HCT116 (cell line): ENCODE measurements at regions not wholly inside any gene's neighbourhood (a gene's known extent, or its start where the extent isn't known, plus 50 kb on each side); places are given as distances from the start of the nearest gene placed in this dataset.

Source experiments
- ATAC-seq: fragments of 200-7000 bp; cut with Tn5 transposase; 2 replicates; pipeline ENCODE4 v1.9.1; 2020; ENCODE audit warnings: mild to moderate bottlenecking, moderate library complexity
- BruUV-seq: library from RNA; stranded (reverse); fragments of 400-500 nt; replicated peaks from 2 replicates; lab custom pipeline; 2021; lab: Mats Ljungman, UMichigan
- CTCF ChIA-PET: fragments of 300-600 bp; sonication (Branson Sonifier 250); formaldehyde crosslinking; loops from one replicate; lab custom pipeline; 2021; ENCODE audit warnings: antibody characterized with exemption; lab: Charles Lee
- POLR2A ChIA-PET: fragments of 300-600, 350-600 bp; sonication (Branson Sonifier 250); formaldehyde crosslinking; loops from one replicate; lab custom pipeline; 2021; ENCODE audit warnings: antibody characterized with exemption; lab: Charles Lee
- RAD21 ChIA-PET, 2 experiments: fragments of 300-600 bp; sonication (Branson Sonifier 250); formaldehyde crosslinking; loops; one replicate each; lab custom pipeline; 2023; ENCODE audit warnings: low total read pairs in 2 of 2; ENCODE audit not compliant: uncharacterized antibody in 2 of 2, unreplicated experiment in 2 of 2, low non-redundant PET in 1 of 2; lab: Charles Lee
- DNase-seq: peaks from one replicate; pipeline ENCODE4 v3.0.0-alpha.2; 2010; ENCODE audit warnings: low read depth, low spot score
- H2AFZ ChIP-seq: fragments of 200-600 bp; shearing (Covaris generic), sonication (generic); 2 replicates; pipeline ENCODE4 v1.6.1; 2017; ENCODE audit warnings: low read depth, mixed run types, mixed read lengths, antibody characterized with exemption, low read length; ENCODE audit not compliant: poor library complexity, severe bottlenecking
- H3K27ac ChIP-seq: 2 replicates; pipeline ENCODE4 v1.5.1; 2012; ENCODE audit warnings: low read depth, low read length
- H3K27me3 ChIP-seq: fragments of 200-600 bp; sonication (generic); 2 replicates; pipeline ENCODE4 v1.6.1; 2016; ENCODE audit warnings: mixed run types, low read length, mixed read lengths; ENCODE audit not compliant: insufficient read depth
- H3K36me3 ChIP-seq, 2 experiments: fragments of 200-500 bp in 1 of 2; fragments of 200-600 bp in 1 of 2; sonication (Bioruptor generic) in 1 of 2; sonication (generic) in 1 of 2; 2 replicates each; pipeline versions ENCODE4 v1.5.1 to v1.6.1; 2014 to 2016; ENCODE audit warnings: low read length in 2 of 2, inconsistent platforms in 1 of 2, mixed read lengths in 1 of 2, mixed run types in 1 of 2; ENCODE audit not compliant: insufficient read depth in 2 of 2, control insufficient read depth in 1 of 2
- H3K4me1 ChIP-seq, 2 experiments: fragments of 200-600 bp in 1 of 2; sonication (generic) in 1 of 2; 2 replicates each; pipeline versions ENCODE4 v1.5.1 to v1.6.1; 2012 to 2017; ENCODE audit warnings: low read length in 2 of 2, inconsistent platforms in 1 of 2, mild to moderate bottlenecking in 1 of 2, mixed read lengths in 1 of 2, mixed run types in 1 of 2, moderate library complexity in 1 of 2; ENCODE audit not compliant: insufficient read depth in 2 of 2, control insufficient read depth in 1 of 2
- H3K4me2 ChIP-seq: fragments of 200-600 bp; sonication (generic); 2 replicates; pipeline ENCODE4 v1.6.1; 2017; ENCODE audit warnings: mixed run types, low read length, mixed read lengths
- H3K4me3 ChIP-seq, 2 experiments: fragments of 200-600 bp in 1 of 2; sonication (generic) in 1 of 2; replicated peaks in 1 of 2; 2 replicates each; pipeline ENCODE4 v1.5.1; 2011 to 2016; ENCODE audit warnings: low read length in 2 of 2, control low read depth in 1 of 2, low read depth in 1 of 2, mild to moderate bottlenecking in 1 of 2, mixed read lengths in 1 of 2, mixed run types in 1 of 2
- H3K79me2 ChIP-seq: fragments of 200-600 bp; sonication (generic); 2 replicates; pipeline ENCODE4 v1.6.1; 2017; ENCODE audit warnings: mild to moderate bottlenecking, mixed run types, low read length, moderate library complexity, mixed read lengths; ENCODE audit not compliant: insufficient read depth
- H3K9ac ChIP-seq: fragments of 200-600 bp; sonication (generic); 2 replicates; pipeline ENCODE4 v1.6.1; 2016; ENCODE audit warnings: low read length, mixed read lengths
- H3K9me2 ChIP-seq: fragments of 200-600 bp; sonication (generic), shearing (Covaris generic); 2 replicates; pipeline ENCODE4 v1.6.1; 2017; ENCODE audit warnings: mixed run types, mild to moderate bottlenecking, moderate library complexity; ENCODE audit not compliant: insufficient read depth
- H3K9me3 ChIP-seq, 2 experiments: fragments of 200-500 bp in 1 of 2; fragments of 200-600 bp in 1 of 2; sonication (Bioruptor generic) in 1 of 2; sonication (generic) in 1 of 2; 2 replicates each; pipeline ENCODE4 v1.6.1; 2014 to 2017; ENCODE audit warnings: low read length in 2 of 2, mixed read lengths in 2 of 2, inconsistent platforms in 1 of 2, low read depth in 1 of 2, mild to moderate bottlenecking in 1 of 2, mixed run types in 1 of 2, moderate library complexity in 1 of 2; ENCODE audit not compliant: control insufficient read depth in 1 of 2, insufficient read depth in 1 of 2
- H4K20me1 ChIP-seq: fragments of 200-600 bp; sonication (generic), shearing (Covaris generic); 2 replicates; pipeline ENCODE4 v1.6.1; 2017; ENCODE audit warnings: mixed run types, mild to moderate bottlenecking, moderate library complexity; ENCODE audit not compliant: insufficient read depth
- ATF3 ChIP-seq: IDR thresholded peaks from 2 replicates; pipeline ENCODE4 v1.6.1; 2012
- CBX3 ChIP-seq: IDR thresholded peaks from 2 replicates; pipeline ENCODE4 v1.6.1; 2012; ENCODE audit warnings: low read depth
- EGR1 ChIP-seq: IDR thresholded peaks from 2 replicates; pipeline ENCODE4 v1.6.1; 2012; ENCODE audit warnings: low read depth
- ELF1 ChIP-seq: IDR thresholded peaks from 2 replicates; pipeline ENCODE4 v1.6.1; 2012; ENCODE audit warnings: low read depth, borderline replicate concordance
- EZH2 ChIP-seq: fragments of 200-600 bp; sonication (generic); IDR thresholded peaks from 2 replicates; pipeline ENCODE4 v1.6.1; 2017; ENCODE audit warnings: antibody characterized with exemption, mixed run types
- FOSL1 ChIP-seq: IDR thresholded peaks from 2 replicates; pipeline ENCODE4 v1.6.1; 2012; ENCODE audit warnings: low read depth
- JUND ChIP-seq: IDR thresholded peaks from 2 replicates; pipeline ENCODE4 v1.6.1; 2012
- POLR2A ChIP-seq: IDR thresholded peaks from 2 replicates; pipeline ENCODE4 v1.7.0; 2011; ENCODE audit warnings: borderline replicate concordance; ENCODE audit not compliant: insufficient read depth, insufficient read length; ENCODE audit errors: extremely low read depth
- POLR2AphosphoS5 ChIP-seq: IDR thresholded peaks from 2 replicates; pipeline ENCODE4 v1.6.1; 2011; ENCODE audit warnings: mild to moderate bottlenecking, low read depth, low read length, moderate library complexity
- RAD21 ChIP-seq: IDR thresholded peaks from 2 replicates; pipeline ENCODE4 v1.6.1; 2012; ENCODE audit warnings: low read depth, mild to moderate bottlenecking
- REST ChIP-seq: IDR thresholded peaks from 2 replicates; pipeline ENCODE4 v1.6.1; 2012; ENCODE audit warnings: low read depth
- SIN3A ChIP-seq: IDR thresholded peaks from 2 replicates; pipeline ENCODE4 v1.6.1; 2012; ENCODE audit warnings: low read depth
- SP1 ChIP-seq: IDR thresholded peaks from 2 replicates; pipeline ENCODE4 v1.6.1; 2012; ENCODE audit warnings: low read depth
- SRF ChIP-seq: IDR thresholded peaks from 2 replicates; pipeline ENCODE4 v1.6.1; 2012; ENCODE audit warnings: low read depth
- TCF7L2 ChIP-seq: IDR thresholded peaks from 2 replicates; pipeline ENCODE4 v1.7.0; 2011; ENCODE audit warnings: borderline replicate concordance, inconsistent platforms; ENCODE audit not compliant: insufficient read depth, insufficient read length; ENCODE audit errors: extremely low read depth
- YY1 ChIP-seq: IDR thresholded peaks from 2 replicates; pipeline ENCODE4 v1.6.1; 2011; ENCODE audit warnings: low read length, low read depth, moderate library complexity, mild to moderate bottlenecking; ENCODE audit not compliant: insufficient replicate concordance; ENCODE audit errors: extremely low read depth
- ZBTB33 ChIP-seq: IDR thresholded peaks from 2 replicates; pipeline ENCODE4 v1.6.1; 2011; ENCODE audit warnings: mild to moderate bottlenecking, low read length, moderate library complexity; ENCODE audit not compliant: insufficient replicate concordance; ENCODE audit errors: extremely low read depth
- ZFX ChIP-seq: fragments of 450-650 bp; IDR thresholded peaks from 2 replicates; pipeline ENCODE4 v1.6.1; 2017
- ZNF274 ChIP-seq: fragments of 200-500 bp; sonication (Bioruptor generic); IDR thresholded peaks from 2 replicates; pipeline ENCODE4 v1.6.1; 2014; ENCODE audit warnings: mild to moderate bottlenecking, low read depth, low read length, inconsistent platforms
- intact Hi-C: fragments of 100-400 bp; cut with micrococcal nuclease; formaldehyde crosslinking; loops from 2 replicates; pipeline ENCODE4 v1.10.0; 2022
- TF ChIP-seq, protein P1 (sequence below), 3 experiments: fragments of 200-600 bp in 1 of 3; sonication (generic) in 1 of 3; IDR thresholded peaks in 2 of 3; conservative IDR thresholded peaks in 1 of 3; 2 replicates each; pipeline ENCODE4 v1.5.1; 2012 to 2017; ENCODE audit warnings: low read depth in 2 of 3, low read length in 2 of 3, antibody characterized with exemption in 1 of 3, borderline replicate concordance in 1 of 3, control low read depth in 1 of 3, mild to moderate bottlenecking in 1 of 3, mixed read lengths in 1 of 3, mixed run types in 1 of 3, moderate library complexity in 1 of 3; ENCODE audit not compliant: insufficient read depth in 1 of 3

GRCh38 chr15:96595951-96596350, 265.5 kb downstream of the NR2F2 start:
- H3K4me3 ChIP-seq = no peak overlapping the region
- H3K79me2 ChIP-seq = no peaks in the 10 kb centered on the region
- no peaks in the 10 kb centered on the region for H3K9me2 ChIP-seq
- no peaks in the 10 kb centered on the region for H3K4me1 ChIP-seq
- ATAC-seq (no peak), DNase-seq (no peak)
- RAD21 ChIA-PET = no interaction called here
- no peaks in the 10 kb centered on the region for H4K20me1 ChIP-seq
- CTCF ChIA-PET = no interaction called here
- H2AFZ ChIP-seq = no peak overlapping the region
- TF ChIP-seq ZBTB33 (no peak), JUND (no peak), RAD21 (no peak), ZFX (no peak), ELF1 (no peak), SRF (no peak), POLR2AphosphoS5 (no peak), SIN3A (no peak), EGR1 (no peak), TCF7L2 (no peak), CBX3 (no peak), POLR2A (no peak), ATF3 (no peak), FOSL1 (no peak), YY1 (no peak), EZH2 (no peak), SP1 (no peak), REST (no peak), ZNF274 (no peak)
- TF ChIP-seq, protein P1, sequence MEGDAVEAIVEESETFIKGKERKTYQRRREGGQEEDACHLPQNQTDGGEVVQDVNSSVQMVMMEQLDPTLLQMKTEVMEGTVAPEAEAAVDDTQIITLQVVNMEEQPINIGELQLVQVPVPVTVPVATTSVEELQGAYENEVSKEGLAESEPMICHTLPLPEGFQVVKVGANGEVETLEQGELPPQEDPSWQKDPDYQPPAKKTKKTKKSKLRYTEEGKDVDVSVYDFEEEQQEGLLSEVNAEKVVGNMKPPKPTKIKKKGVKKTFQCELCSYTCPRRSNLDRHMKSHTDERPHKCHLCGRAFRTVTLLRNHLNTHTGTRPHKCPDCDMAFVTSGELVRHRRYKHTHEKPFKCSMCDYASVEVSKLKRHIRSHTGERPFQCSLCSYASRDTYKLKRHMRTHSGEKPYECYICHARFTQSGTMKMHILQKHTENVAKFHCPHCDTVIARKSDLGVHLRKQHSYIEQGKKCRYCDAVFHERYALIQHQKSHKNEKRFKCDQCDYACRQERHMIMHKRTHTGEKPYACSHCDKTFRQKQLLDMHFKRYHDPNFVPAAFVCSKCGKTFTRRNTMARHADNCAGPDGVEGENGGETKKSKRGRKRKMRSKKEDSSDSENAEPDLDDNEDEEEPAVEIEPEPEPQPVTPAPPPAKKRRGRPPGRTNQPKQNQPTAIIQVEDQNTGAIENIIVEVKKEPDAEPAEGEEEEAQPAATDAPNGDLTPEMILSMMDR (IDR thresholded peaks at IDR 0.05 in 2 of 3, conservative IDR thresholded peaks at IDR 0.05 in 1 of 3; ENCODE audit: borderline replicate concordance in 1 of 3, insufficient read depth in 1 of 3, low read depth in 2 of 3, low read length in 2 of 3) = no peak
- H3K27ac ChIP-seq = no peak overlapping the region
- H3K36me3 ChIP-seq = no peaks in the 10 kb centered on the region
- H3K9ac ChIP-seq = no peak overlapping the region
- no peaks in the 10 kb centered on the region for H3K9me3 ChIP-seq
- intact Hi-C loops = loop anchor here (10.0 kb wide), 1 partner anchor 639 kb away; no protein-coding TSS in a partner anchor
- no TSS peak for BruUV-seq
- POLR2A ChIA-PET = no interaction called here
- no peak overlapping the region for H3K4me2 ChIP-seq
- peaks cover 38% of the 10 kb centered on the region for H3K27me3 ChIP-seq
